ENCODE measurements at regions not wholly inside any gene's neighbourhood (a gene's known extent, or its start where the extent isn't known, plus 50 kb on each side); places are given as distances from the start of the nearest gene placed in this dataset.

GRCh38 chr3:167930453-167930852 is 165.3 kb downstream of the GOLIM4 start:
- Histone ChIP-seq H4K20me1 (ENCODE audit: control insufficient read depth, insufficient read depth, insufficient read length) (no peaks in the 10 kb centered on the region), H2BK120ac (ENCODE audit: low read depth, low read length, poor library complexity, severe bottlenecking) (no peak overlapping the region), H2BK20ac (ENCODE audit: low read depth, low read length, poor library complexity, severe bottlenecking) (no peak overlapping the region), H3K23me2 (ENCODE audit: insufficient read length, low read depth, low read length, poor library complexity, severe bottlenecking) (no peaks in the 10 kb centered on the region), H3K4ac (ENCODE audit: low read depth, low read length) (no peak overlapping the region), H2BK15ac (ENCODE audit: low read depth, low read length) (no peak overlapping the region), H3K79me1 (ENCODE audit: insufficient read depth, low read depth, low read length, poor library complexity, severe bottlenecking) (no peaks in the 10 kb centered on the region), H2BK12ac (ENCODE audit: insufficient read length, low read depth, low read length) (no peak overlapping the region), H3T11ph (ENCODE audit: low read length) (no peak overlapping the region), H3K14ac (ENCODE audit: insufficient read depth, low read length) (no peak overlapping the region), H4K8ac (replicated peaks; ENCODE audit: insufficient read length, low read depth, low read length) (no peak overlapping the region), H3K4me1 (ENCODE audit: insufficient read depth, low read length) (no peaks in the 10 kb centered on the region), H3K27ac (ENCODE audit: insufficient read length, low read depth, low read length) (no peak overlapping the region), H3K56ac (ENCODE audit: insufficient read length, low read depth, low read length) (no peak overlapping the region), H3K9me3 (ENCODE audit: control insufficient read depth, low read depth, low read length) (no peaks in the 10 kb centered on the region), H3K4me2 (ENCODE audit: insufficient read depth, insufficient read length, low read length) (no peak overlapping the region), H3K27me3 (ENCODE audit: insufficient read depth, low read length) (no peaks in the 10 kb centered on the region), H4K5ac (ENCODE audit: insufficient read length, low read depth, low read length) (no peak overlapping the region), H2AK5ac (ENCODE audit: insufficient read length, low read length) (no peak overlapping the region), H2AFZ (ENCODE audit: low read length) (no peak overlapping the region), H3K79me2 (ENCODE audit: insufficient read depth, low read length) (no peaks in the 10 kb centered on the region; the same call in 1 of the 2 replicates), H3K23ac (ENCODE audit: insufficient read length, low read depth, low read length) (no peak overlapping the region), H2BK5ac (ENCODE audit: insufficient read length, low read length) (no peak overlapping the region), H3K18ac (ENCODE audit: insufficient read length, low read depth, low read length) (no peak overlapping the region), H4K91ac (ENCODE audit: insufficient read length, low read depth, low read length) (no peak overlapping the region), H3K9ac (ENCODE audit: extremely low read depth, insufficient read length, low read length) (no peak overlapping the region)
- no peaks in the 10 kb centered on the region for H3K27me3 Mint-ChIP-seq (ENCODE audit: low read depth)
- H3K36me3 Mint-ChIP-seq (ENCODE audit: insufficient read depth in 1 of 3, low read depth in 3 of 3): no peaks in the 10 kb centered on the region
- WGBS (ENCODE audit: extremely low coverage, insufficient read length, low lambda C conversion rate): no CpG with 5 or more reads among the region's 1 CpG
- no peak overlapping the region for H3K4me3 Mint-ChIP-seq
- H3K4me1 Mint-ChIP-seq: peaks cover 0 to 13% of the 10 kb centered on the region in 2 experiments; a peak in 3 of 4 replicates
- DNase-seq: no peak
- TF ChIP-seq CTCF (conservative IDR thresholded peaks at IDR 0.05): no peak
- no peaks in the 10 kb centered on the region for H3K9me3 Mint-ChIP-seq
- no peak overlapping the region for H3K27ac Mint-ChIP-seq

Measured in H9 (cell line).